IPS-18c (cell line): ENCODE measurements at regions not wholly inside any gene's neighbourhood (a gene's known extent, or its start where the extent isn't known, plus 50 kb on each side); places are given as distances from the start of the nearest gene placed in this dataset.

ENCODE experiments used
- H3K4me3 ChIP-seq: 2 replicates; pipeline ENCODE4 v1.7.0; 2013; ENCODE audit warnings: low read depth, mild to moderate bottlenecking, low read length, moderate library complexity; ENCODE audit not compliant: insufficient read depth
- H3K9me3 ChIP-seq: one replicate; pipeline ENCODE4 v1.6.1; 2013; ENCODE audit warnings: mild to moderate bottlenecking, low read length, moderate library complexity; ENCODE audit not compliant: control insufficient read depth, insufficient read depth

DNA sequence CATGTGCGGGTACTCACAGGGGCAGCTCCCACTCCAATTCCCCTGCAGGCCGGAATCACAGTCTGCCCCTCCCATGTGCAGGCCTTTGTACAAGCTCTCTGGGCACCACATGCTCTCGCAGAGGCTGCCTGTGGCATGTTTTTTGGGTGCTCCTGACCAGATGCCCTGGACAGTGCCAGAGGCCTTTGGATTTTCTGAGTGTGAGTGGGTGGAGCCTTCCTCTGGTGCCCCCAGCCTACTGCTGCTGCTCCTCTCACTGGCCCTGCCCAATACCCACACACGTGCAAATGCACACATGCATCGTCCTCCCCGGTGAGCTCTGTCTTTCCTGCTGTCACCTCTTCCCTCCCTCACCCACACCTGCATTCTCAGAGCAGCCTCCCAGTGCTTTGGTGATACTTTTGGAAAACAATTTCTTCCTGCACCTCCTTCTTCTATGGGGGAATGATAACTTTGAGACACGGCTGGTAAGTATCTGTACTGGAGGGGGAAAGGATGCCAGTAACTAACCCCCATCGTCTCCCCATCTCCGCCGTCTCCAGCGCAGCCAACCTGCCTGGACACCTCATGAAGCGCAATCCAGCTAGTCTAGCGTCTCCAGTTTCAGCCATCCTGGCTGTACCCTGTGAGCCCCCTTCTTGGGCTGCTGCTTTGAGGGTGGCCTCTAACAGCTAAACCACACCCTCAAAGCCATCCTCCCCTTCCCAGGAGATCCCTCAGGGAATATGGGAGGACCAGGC, 229.4 kb upstream of the TOPAZ1 start:
- H3K4me3 ChIP-seq, result no peak overlapping the region
- no peaks in the 10 kb centered on the region for H3K9me3 ChIP-seq

DNA sequence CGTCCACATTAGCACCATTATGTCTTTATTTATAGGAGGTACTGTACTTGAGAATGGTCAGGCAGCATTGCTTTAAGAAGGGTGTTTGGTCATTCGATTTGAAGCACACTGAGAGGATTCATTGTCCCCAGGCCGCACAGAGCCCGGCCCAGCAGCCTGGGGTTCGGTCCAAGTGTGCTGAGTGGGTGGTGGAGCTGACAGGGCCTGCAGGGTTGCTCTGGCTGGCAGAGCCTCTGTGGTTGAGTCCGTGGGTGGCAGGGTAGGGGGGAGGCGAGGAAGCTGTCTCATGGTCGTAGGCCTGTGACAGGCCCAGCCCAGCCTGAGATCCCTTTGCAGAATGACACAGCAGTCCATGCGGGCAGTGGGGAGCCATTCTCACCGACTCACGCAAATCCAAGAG, 227.7 kb upstream of the TOPAZ1 start:
- H3K9me3 ChIP-seq, result no peaks in the 10 kb centered on the region
- no peak overlapping the region for H3K4me3 ChIP-seq

DNA sequence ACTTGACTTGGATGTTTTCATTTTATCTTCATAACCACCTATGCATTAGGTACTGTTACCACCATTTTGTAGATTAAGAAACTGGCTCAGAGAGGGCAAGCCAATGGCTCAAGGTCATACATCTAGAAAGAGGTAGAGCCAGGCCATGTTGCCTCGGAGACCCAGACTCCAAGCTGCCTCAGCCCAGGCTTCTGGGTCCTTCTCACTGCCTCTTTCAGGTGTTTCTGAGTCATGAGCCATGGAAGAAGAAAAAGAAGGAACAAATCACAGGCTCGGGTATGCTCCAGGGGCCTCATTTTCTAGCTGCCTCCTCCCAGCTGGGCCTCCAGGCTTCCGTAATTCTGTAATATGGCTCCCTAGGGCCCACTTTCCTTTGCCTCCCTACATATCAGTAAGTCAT, 226.5 kb upstream of the TOPAZ1 start:
- no peaks in the 10 kb centered on the region for H3K9me3 ChIP-seq
- no peak overlapping the region for H3K4me3 ChIP-seq

DNA sequence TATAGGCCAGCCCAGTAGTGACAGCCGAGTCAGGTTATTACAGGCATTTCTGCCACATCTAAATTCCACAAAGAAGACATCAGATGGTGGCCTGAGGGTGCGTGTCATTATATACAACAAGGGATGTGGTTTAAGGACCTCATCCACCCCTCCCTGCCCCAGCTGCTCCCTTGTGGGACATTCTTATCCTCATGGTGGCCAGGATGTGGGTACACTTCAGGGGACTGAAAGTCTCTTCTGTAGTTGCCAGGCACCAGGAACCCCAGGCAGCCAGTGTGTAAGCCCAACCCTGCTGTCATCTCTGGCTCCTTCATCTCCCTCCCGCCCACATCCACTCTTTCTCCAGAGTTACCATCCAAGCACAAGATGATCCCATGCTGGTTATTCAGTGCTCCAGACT, 224.9 kb upstream of the TOPAZ1 start:
- Histone ChIP-seq H3K9me3 (no peaks in the 10 kb centered on the region), H3K4me3 (no peak overlapping the region)

DNA sequence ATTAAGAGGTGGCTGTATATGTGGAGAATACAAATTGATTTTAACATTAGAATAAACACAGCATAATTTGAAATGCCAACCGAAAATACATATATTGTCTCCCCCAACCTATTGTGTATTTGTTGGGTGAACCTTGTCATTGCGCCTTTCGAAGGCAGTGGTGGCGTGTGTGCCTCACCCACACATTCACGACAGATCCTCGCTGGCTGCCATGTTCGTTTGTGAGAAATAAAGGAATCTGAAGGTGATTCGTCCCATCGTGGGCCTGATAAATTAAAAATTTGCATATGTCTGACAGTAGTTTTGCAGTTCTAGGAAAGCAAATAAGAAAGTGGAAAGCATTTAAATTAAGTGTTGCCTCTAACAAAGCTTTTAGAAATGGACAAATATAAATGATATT, 222.8 kb upstream of the TOPAZ1 start:
- no peak overlapping the region for H3K4me3 ChIP-seq

DNA sequence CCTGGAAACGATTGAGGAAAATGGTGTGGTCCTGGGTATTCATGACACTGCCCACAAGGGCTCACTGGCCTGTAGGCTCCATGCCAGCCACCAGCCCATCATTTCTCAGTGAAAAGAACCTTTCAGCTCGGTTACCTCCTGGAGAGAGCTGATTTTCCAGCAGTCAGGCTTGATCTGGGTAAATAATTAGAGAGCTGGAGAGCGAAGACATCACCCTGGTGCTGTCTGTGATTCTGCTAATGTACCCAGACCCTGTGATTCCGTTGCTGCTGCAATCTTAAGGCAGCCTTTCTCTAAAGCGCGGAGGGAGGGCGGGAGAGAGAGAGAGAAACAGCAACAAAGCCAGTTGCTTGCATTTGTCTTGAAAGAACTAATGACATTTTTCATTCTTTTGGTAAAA, 221.9 kb upstream of the TOPAZ1 start:
- H3K9me3 ChIP-seq, result no peaks in the 10 kb centered on the region
- H3K4me3 ChIP-seq, result peak overlapping the region; percentile 5; the same call in 1 of the 2 replicates

More for the DNA sequence above, 222.8 kb upstream of the TOPAZ1 start:
- no peaks in the 10 kb centered on the region for H3K9me3 ChIP-seq

DNA sequence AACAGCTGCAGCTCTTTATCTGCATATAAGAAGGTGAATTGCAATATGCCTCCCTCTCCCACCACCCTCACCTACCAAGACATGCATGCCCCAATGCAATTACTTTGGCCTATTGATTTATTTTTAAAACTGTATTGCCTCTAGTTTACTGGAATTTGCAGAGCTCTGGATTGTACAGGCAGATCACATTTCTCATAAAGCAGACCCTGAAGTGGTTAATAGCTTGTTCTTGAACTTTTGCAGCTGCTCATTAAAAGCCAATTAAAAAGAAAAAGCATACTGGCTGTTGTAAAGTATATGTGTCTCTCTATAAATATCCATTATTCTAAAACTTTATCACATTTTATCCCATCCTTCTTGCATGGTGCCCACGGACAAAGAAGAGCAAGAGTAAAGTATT, 221.5 kb upstream of the TOPAZ1 start:
- Histone ChIP-seq H3K9me3 (no peaks in the 10 kb centered on the region), H3K4me3 (peak overlapping the region; percentile 5; the same call in 1 of the 2 replicates)

DNA sequence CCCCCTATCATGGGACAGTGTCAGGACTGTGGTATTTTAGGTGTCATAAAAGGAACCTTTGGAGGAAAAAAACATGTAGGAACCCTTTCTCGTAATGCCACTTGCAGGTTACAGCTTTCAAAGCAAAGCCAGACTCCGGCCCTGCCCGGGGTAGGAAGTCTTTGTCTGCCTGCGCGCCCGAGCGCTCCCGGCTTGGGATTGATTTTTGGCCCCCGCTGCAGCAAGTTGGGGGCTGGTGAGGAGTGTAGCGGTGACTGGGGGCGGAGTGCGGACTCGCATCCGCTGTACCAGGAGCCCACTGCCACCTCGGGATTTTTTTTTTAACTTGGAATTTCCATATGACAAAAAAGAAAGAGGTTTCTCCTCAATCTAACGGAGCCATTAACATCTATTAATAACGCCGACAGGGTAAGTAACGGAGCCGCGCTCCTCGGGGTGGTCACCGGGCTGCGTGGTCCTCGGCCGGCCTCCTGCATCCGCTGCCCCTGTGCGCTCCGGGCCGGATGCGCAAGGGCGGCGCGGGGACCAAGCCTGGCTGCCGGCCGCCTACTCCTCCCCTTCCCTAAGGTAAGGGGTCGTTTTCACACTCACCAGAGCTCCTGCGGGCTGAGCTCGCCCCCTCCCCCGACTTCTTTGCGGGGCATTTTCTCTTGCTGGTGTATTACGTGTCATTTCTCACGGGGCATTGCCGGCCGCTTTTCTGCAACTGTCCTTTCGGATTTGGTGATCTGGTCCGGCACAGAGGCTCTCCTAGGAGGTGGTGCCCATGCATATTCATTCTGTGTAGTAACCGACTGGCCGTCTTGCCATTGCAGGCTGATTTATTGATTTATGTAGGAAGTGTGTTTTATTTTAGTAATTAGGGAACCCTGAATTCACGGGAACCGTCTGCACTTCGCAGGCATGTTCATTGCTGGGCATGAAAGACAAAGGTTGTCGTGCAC, 219.8 kb upstream of the TOPAZ1 start:
- peak overlapping the region; percentile 53 for H3K4me3 ChIP-seq

DNA sequence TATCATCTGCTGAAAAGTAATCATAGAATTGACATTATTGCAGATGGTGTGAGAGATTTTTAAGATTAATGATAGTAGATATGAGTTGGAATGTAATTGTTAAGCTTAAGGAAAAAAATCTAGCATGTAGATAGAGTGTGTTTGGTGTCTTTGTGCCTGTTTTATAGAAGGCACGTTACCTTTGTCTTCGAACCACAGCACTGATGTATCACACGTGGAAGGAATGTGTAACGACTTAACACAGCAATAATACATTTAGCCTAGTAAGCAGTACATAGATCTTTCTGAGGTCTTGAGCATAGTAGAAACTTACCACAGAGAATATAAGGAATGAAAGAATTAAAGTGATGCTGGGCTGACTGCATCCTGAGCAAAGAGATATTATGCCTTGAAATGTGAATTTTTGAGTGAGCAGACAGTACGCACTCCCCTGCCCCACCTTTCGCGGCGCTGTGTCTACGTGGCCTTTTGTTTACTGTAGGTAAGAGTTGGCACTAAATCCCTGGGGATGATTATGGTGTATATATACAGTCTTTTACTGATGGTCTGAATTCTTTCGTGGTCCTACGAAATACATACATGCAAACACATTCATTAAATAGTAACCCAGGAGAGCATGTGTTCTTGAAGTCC, 217.6 kb upstream of the TOPAZ1 start:
- Histone ChIP-seq H3K9me3 (no peaks in the 10 kb centered on the region), H3K4me3 (no peak overlapping the region)

More for the DNA sequence above, 219.8 kb upstream of the TOPAZ1 start:
- no peaks in the 10 kb centered on the region for H3K9me3 ChIP-seq

DNA sequence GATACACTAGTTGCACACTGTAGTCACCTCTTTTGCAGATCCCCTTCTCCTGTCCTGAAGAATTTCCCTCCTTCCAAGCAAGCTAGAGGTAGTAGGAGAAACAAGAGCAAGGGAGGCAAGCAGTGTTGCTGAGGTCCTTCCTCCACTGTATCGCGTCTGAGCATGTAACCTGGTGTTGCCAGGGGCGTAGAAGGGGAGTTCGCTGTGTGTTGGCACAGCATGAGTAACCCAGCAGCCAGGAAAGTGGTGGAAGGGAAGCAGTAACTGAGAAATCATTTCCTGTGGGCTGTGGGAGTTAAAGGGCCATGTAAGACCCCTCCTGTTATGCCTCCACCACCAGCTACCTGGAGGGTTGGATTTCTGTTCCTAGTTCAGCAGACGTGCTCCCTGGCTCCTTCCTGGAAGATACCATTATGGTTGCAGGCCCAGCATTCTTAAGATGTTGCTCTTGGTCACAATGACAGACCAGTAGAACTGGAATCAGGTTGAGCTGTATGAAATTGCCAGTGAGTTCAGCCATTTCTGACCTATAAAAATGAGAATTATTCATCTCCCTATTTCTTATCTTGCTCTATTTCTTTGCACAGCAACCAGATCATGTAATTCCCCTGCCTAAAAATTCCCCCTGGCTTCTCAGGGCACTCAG, 215.3 kb upstream of the TOPAZ1 start:
- H3K4me3 ChIP-seq, result no peak overlapping the region

DNA sequence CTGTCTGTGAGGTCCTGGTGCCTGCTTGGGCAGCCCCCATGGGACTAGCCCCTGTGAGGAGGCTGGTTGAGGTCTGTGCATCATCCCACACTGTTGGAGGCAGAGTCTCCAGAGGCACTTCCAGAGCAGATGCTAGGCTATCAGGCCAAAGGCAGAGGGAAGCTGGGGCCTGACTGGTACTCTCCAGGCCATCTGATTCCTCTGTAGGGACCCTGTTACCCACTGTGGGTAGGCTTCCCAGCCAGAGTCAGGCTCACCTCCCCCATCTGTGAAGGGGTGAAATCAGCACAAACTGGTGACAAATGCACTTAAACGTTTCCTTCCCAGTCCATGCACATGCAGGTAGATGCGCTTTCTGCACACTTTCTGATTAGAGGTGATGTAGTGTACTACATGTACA, 212.6 kb upstream of the TOPAZ1 start:
- no peaks in the 10 kb centered on the region for H3K9me3 ChIP-seq

More for the DNA sequence above, 215.3 kb upstream of the TOPAZ1 start:
- no peaks in the 10 kb centered on the region for H3K9me3 ChIP-seq

DNA sequence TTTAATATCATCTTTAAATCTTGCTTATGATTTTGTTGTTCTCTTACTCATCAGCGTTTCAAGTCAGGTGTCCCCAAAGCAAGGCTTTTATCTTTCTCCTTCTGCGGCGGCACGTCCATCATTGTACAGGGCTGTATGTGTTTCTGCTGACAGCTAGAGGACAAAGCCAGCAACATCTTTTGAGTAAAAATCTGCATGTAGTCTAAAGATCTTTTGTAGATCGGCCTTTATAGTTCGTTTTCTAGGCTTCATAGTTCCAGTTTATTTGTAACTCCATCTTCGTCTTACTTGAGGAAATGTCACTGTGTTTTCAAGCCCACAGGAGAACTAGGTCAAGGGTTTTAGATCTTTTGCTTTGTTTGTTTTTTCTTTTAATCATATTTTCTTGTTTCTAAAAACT, 211.4 kb upstream of the TOPAZ1 start:
- no peaks in the 10 kb centered on the region for H3K9me3 ChIP-seq
- H3K4me3 ChIP-seq, result no peak overlapping the region

More for the DNA sequence above, 212.6 kb upstream of the TOPAZ1 start:
- H3K4me3 ChIP-seq, result no peak overlapping the region

DNA sequence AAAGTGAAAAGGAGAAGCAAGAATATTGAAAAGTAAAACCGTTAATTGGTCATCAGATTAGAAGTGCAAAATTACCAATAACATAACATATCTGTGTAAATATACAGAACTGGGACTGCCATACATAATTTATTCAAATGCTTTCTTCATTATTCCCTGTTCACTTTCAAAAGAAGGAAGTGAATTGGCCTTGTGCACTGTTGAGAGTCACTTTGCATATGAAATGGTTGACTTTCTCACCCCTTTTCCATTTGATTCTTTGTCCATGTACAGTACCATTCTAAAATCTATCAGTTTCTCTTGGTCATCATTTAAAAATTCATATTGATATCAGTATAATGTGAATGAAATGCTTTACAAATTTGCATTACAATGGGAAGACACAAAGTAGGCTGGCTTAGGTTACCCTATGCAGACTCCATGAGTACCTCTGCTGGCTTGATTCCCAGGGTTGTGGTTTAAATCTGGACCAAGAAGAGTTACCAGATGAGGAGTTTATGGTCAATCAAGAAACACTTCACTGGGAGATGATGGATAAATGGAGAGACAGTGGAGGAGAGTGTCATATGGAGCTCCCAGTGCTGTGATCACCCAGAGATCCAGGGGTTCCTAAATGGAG, 210.9 kb upstream of the TOPAZ1 start:
- Histone ChIP-seq H3K4me3 (no peak overlapping the region), H3K9me3 (no peaks in the 10 kb centered on the region)

DNA sequence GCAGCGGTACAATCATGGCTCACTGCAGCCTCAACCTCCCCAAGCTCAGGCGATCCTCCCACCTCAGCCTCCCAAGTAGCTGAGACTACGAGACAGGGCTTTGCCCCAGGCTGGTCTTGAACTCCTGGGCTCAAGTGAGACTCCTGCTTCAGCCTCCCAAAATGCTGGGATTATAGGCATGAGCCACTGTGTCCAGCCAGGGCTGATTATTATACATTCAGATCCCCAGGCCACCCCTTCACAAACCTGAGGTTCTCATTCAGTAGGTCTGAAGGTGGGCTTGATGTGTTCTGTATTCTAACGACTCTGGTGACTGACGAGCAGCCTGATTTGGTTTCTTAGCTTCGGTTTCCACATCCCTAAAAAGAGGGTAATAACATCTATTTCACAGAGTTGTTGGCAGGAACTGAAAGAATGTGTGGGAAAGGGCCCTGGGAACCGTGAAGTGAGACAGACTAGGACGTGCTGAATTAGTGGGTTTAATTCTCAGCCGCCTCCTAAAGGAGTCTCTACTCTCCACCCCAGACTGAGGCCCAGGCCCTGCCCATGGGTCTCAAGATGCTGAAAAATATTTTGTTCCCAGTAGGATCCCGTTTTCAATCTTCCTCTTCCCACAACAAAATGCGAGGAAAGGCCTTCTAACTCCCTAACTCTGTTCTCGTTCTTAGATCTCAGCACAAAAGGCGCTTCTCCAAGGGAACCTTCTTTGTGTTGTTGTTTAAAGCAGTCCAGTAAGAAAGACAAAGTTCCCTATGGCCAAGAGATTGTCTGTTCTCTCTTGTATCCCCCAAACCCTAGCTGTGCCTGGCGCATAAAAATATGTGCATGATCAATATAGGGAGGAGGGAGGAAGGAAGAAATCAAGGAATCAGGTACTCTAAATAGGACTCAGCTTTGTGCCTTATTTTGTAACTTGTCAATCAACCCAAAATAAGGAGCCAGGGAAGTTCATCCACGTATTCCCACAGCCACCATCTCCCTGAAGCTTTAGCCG, 210.0 kb upstream of the TOPAZ1 start:
- H3K9me3 ChIP-seq, result no peaks in the 10 kb centered on the region
- H3K4me3 ChIP-seq, result no peak overlapping the region

DNA sequence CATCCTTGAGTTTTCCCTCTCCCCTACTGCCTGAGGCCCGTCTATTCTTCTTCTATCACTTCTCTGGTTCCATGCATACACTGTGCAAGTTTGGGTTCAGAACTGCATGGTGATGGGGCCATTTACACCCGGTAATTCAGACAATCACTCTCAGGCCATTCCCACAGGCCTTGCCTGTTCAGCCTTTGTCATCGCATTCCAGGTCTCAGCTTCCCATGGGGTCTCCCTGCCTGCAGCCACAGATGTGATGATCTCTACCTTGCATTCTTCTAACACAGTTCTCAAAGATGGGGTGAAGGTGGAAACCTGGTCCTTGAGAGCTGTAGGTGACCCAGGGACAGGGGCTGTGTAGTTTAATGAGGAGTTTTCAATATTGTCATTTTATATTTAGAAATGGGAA, 209.2 kb upstream of the TOPAZ1 start:
- H3K4me3 ChIP-seq, result no peak overlapping the region
- no peaks in the 10 kb centered on the region for H3K9me3 ChIP-seq

DNA sequence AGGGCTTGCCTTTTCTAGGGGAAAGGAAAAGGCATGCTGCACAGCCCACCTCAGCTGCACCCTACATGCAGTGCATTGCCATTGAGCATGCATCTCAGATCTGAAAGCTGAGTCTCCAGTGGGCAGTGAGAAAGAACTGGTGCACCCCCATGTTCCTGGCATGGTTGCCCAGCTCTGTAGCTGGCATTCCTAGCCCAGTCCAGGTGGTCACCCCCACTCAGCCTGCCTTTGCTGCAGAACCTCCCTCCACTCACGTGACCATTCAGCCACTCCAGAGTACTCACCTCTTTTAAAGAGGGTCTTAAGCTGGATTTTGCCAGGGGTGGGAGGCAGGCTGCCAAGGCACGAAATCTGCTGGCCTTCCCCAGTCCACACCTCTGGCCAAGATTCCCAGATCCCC, 208.6 kb upstream of the TOPAZ1 start:
- H3K4me3 ChIP-seq, result no peak overlapping the region
- no peaks in the 10 kb centered on the region for H3K9me3 ChIP-seq
